Caco-2 (cell line): ENCODE measurements at regions not wholly inside any gene's neighbourhood (a gene's known extent, or its start where the extent isn't known, plus 50 kb on each side); places are given as distances from the start of the nearest gene placed in this dataset.

Experiments
- BruUV-seq: library from RNA; stranded (reverse); fragments of 400-500 nt; replicated peaks from 2 replicates; lab custom pipeline; 2021; lab: Mats Ljungman, UMichigan
- CTCF ChIA-PET: fragments of 300-600 bp; sonication (Branson Sonifier 250); formaldehyde crosslinking; loops from one replicate; lab custom pipeline; 2022; ENCODE audit warnings: antibody characterized with exemption; lab: Charles Lee
- POLR2A ChIA-PET: fragments of 300-600 bp; sonication (Branson Sonifier 250); formaldehyde crosslinking; loops from one replicate; lab custom pipeline; 2022; ENCODE audit warnings: antibody characterized with exemption; lab: Charles Lee
- DNase-seq, 2 experiments: peaks; one replicate each; pipeline versions ENCODE4 v3.0.0 to v3.0.0-alpha.2; 2020 to 2022
- H3K27me3 ChIP-seq: replicated peaks from 2 replicates; pipeline ENCODE4 v1.6.0; 2011; ENCODE audit warnings: low read length; ENCODE audit not compliant: control insufficient read depth, insufficient read depth
- H3K36me3 ChIP-seq: 2 replicates; pipeline ENCODE4 v1.5.1; 2011; ENCODE audit warnings: low read length; ENCODE audit not compliant: control insufficient read depth, insufficient read depth
- H3K4me1 ChIP-seq: fragments of 250-450 bp; sonication (Bioruptor Pico); 2 replicates; pipeline ENCODE4 v1.5.1; 2020; ENCODE audit warnings: mild to moderate bottlenecking
- H3K4me3 ChIP-seq: 2 replicates; pipeline ENCODE4 v1.5.1; 2011; ENCODE audit warnings: low read depth, mild to moderate bottlenecking, control low read depth, low read length
- H3K9me3 ChIP-seq: fragments of 250-450 bp; sonication (Bioruptor Pico); 2 replicates; pipeline ENCODE4 v1.5.1; 2020; ENCODE audit warnings: mild to moderate bottlenecking, moderate library complexity
- H3K27ac Mint-ChIP-seq: one replicate; pipeline ENCODE4 v1.8.0; 2022; ENCODE audit warnings: mixed read lengths; ENCODE audit not compliant: unreplicated experiment
- H3K27me3 Mint-ChIP-seq: one replicate; pipeline ENCODE4 v1.8.0; 2022; ENCODE audit warnings: mixed read lengths; ENCODE audit not compliant: insufficient read depth, unreplicated experiment
- H3K36me3 Mint-ChIP-seq: one replicate; pipeline ENCODE4 v1.8.0; 2022; ENCODE audit warnings: mild to moderate bottlenecking, mixed read lengths; ENCODE audit not compliant: insufficient read depth, unreplicated experiment
- H3K4me1 Mint-ChIP-seq: one replicate; pipeline ENCODE4 v1.8.0; 2022; ENCODE audit warnings: low read depth, mixed read lengths; ENCODE audit not compliant: unreplicated experiment
- H3K4me3 Mint-ChIP-seq: one replicate; pipeline ENCODE4 v1.8.0; 2022; ENCODE audit warnings: mild to moderate bottlenecking, moderate library complexity, mixed read lengths; ENCODE audit not compliant: unreplicated experiment
- H3K9me3 Mint-ChIP-seq: one replicate; pipeline ENCODE4 v1.8.0; 2022; ENCODE audit warnings: mixed read lengths; ENCODE audit not compliant: unreplicated experiment
- intact Hi-C: fragments of 100-400 bp; cut with micrococcal nuclease; formaldehyde crosslinking; loops from one replicate; pipeline ENCODE4 v1.10.0; 2022; ENCODE audit not compliant: unreplicated experiment
- TF ChIP-seq, protein P1 (sequence below), 2 experiments: fragments of 200-600 bp in 1 of 2; IDR thresholded peaks; 1 replicate in 1 of 2; 2 replicates in 1 of 2; pipeline versions ENCODE4 v1.5.1 to v1.8.0; 2011 to 2022; ENCODE audit warnings: antibody characterized with exemption in 1 of 2, control low read depth in 1 of 2, inconsistent platforms in 1 of 2, low read depth in 1 of 2, low read length in 1 of 2, mild to moderate bottlenecking in 1 of 2, moderate library complexity in 1 of 2; ENCODE audit not compliant: insufficient read depth in 1 of 2, severe bottlenecking in 1 of 2, unreplicated experiment in 1 of 2

- DNase-seq: no peak
- H3K9me3 Mint-ChIP-seq: no peaks in the 10 kb centered on the region
- ChIA-PET CTCF (no interaction called here), POLR2A (no interaction called here)
- no peak overlapping the region for H3K27ac Mint-ChIP-seq
- no peak overlapping the region for H3K4me3 ChIP-seq
- H3K4me1 Mint-ChIP-seq: no peaks in the 10 kb centered on the region
- H3K4me3 Mint-ChIP-seq: no peak overlapping the region
- TF ChIP-seq, protein P1, sequence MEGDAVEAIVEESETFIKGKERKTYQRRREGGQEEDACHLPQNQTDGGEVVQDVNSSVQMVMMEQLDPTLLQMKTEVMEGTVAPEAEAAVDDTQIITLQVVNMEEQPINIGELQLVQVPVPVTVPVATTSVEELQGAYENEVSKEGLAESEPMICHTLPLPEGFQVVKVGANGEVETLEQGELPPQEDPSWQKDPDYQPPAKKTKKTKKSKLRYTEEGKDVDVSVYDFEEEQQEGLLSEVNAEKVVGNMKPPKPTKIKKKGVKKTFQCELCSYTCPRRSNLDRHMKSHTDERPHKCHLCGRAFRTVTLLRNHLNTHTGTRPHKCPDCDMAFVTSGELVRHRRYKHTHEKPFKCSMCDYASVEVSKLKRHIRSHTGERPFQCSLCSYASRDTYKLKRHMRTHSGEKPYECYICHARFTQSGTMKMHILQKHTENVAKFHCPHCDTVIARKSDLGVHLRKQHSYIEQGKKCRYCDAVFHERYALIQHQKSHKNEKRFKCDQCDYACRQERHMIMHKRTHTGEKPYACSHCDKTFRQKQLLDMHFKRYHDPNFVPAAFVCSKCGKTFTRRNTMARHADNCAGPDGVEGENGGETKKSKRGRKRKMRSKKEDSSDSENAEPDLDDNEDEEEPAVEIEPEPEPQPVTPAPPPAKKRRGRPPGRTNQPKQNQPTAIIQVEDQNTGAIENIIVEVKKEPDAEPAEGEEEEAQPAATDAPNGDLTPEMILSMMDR (IDR thresholded peaks at IDR 0.05; ENCODE audit: insufficient read depth in 1 of 2, low read depth in 1 of 2, low read length in 1 of 2, severe bottlenecking in 1 of 2, unreplicated experiment in 1 of 2): no peak
- H3K9me3 ChIP-seq: no peaks in the 10 kb centered on the region
- intact Hi-C loops: no loop called here
- no peaks in the 10 kb centered on the region for H3K36me3 ChIP-seq
- H3K27me3 ChIP-seq: no peaks in the 10 kb centered on the region
- H3K27me3 Mint-ChIP-seq: no peaks in the 10 kb centered on the region
- H3K4me1 ChIP-seq: no peaks in the 10 kb centered on the region
- BruUV-seq: no TSS peak
- no peaks in the 10 kb centered on the region for H3K36me3 Mint-ChIP-seq
These were observed 229.6 kb downstream of the TMEM167A start for GRCh38 chr5:82847562-82847961.

DNA sequence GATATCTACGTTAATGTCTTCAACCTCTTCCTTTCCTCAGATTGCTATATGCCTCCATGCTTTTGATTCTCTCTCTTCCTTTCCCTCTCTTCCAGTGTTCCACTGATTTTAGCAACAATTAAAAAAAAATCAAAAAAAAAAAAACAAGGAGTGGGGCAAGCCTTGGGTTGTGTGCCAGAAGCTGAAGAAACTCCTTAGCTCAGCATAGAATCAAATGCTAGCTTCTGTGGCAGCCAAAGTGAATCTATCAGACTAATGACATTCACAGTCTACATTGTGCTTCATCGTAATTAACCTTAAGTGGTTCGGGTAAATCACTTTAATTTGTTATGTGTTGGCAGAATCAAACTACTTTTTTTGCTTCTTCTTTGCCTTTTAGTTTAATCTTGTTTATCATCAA is 237.3 kb downstream of the TMEM167A start:
- Mint-ChIP-seq H3K4me3 (no peak overlapping the region), H3K27ac (no peak overlapping the region), H3K27me3 (no peaks in the 10 kb centered on the region), H3K4me1 (no peaks in the 10 kb centered on the region), H3K36me3 (no peaks in the 10 kb centered on the region), H3K9me3 (peaks cover 13% of the 10 kb centered on the region)
- ChIA-PET CTCF (no interaction called here), POLR2A (no interaction called here)
- Histone ChIP-seq H3K27me3 (no peaks in the 10 kb centered on the region), H3K36me3 (no peaks in the 10 kb centered on the region), H3K4me1 (no peaks in the 10 kb centered on the region), H3K9me3 (no peaks in the 10 kb centered on the region), H3K4me3 (no peak overlapping the region)
- TF ChIP-seq, protein P1 (IDR thresholded peaks at IDR 0.05; ENCODE audit: insufficient read depth in 1 of 2, low read depth in 1 of 2, low read length in 1 of 2, severe bottlenecking in 1 of 2, unreplicated experiment in 1 of 2): no peak
- no TSS peak for BruUV-seq
- no peak for DNase-seq
- intact Hi-C loops: no loop called here

GRCh38 chr5:82835488-82835887 is 241.7 kb downstream of the TMEM167A start:
- Histone ChIP-seq H3K27me3 (no peaks in the 10 kb centered on the region), H3K9me3 (no peaks in the 10 kb centered on the region), H3K4me3 (no peak overlapping the region), H3K36me3 (no peaks in the 10 kb centered on the region), H3K4me1 (no peaks in the 10 kb centered on the region)
- no peak for DNase-seq
- Mint-ChIP-seq H3K4me1 (no peaks in the 10 kb centered on the region), H3K27ac (no peak overlapping the region), H3K4me3 (no peak overlapping the region), H3K27me3 (no peaks in the 10 kb centered on the region), H3K9me3 (peaks cover 23% of the 10 kb centered on the region), H3K36me3 (no peaks in the 10 kb centered on the region)
- ChIA-PET CTCF (no interaction called here), POLR2A (no interaction called here)
- BruUV-seq: no TSS peak
- intact Hi-C loops: no loop called here
- TF ChIP-seq, protein P1 (IDR thresholded peaks at IDR 0.05; ENCODE audit: insufficient read depth in 1 of 2, low read depth in 1 of 2, low read length in 1 of 2, severe bottlenecking in 1 of 2, unreplicated experiment in 1 of 2): no peak
